GM18870 (cell line): ENCODE measurements at regions not wholly inside any gene's neighbourhood (a gene's known extent, or its start where the extent isn't known, plus 50 kb on each side); places are given as distances from the start of the nearest gene placed in this dataset.
"Not testable (repeated sequence)": the region's sequence is repeated elsewhere in the genome, so short reads cannot be mapped to it uniquely, and the experiment has no call there.

ENCODE experiments used
- ATAC-seq: cut with Tn5 transposase; IDR thresholded peaks from one replicate; pipeline ENCODE4 v1.9.1; 2021; ENCODE audit warnings: moderate library complexity; ENCODE audit not compliant: unreplicated experiment

- ATAC-seq, result no peak
These were observed 614.0 kb upstream of the FOXG1 start for GRCh38 chr14:28152453-28153044.

- ATAC-seq, result no peak
These were observed 609.2 kb upstream of the FOXG1 start for GRCh38 chr14:28157289-28157869.

- no peak for ATAC-seq
These were observed 608.4 kb upstream of the FOXG1 start for GRCh38 chr14:28157887-28158791.

- no peak for ATAC-seq
These were observed 605.5 kb upstream of the FOXG1 start for GRCh38 chr14:28161040-28161439.

- no peak for ATAC-seq
These were observed 603.4 kb upstream of the FOXG1 start for GRCh38 chr14:28163233-28163632.

- ATAC-seq, result no peak
These were observed 602.7 kb upstream of the FOXG1 start for GRCh38 chr14:28163897-28164296.

- ATAC-seq, result not testable (repeated sequence)
These were observed 578.4 kb upstream of the FOXG1 start for GRCh38 chr14:28187902-28188830.

GRCh38 chr14:28196878-28197277 is 569.7 kb upstream of the FOXG1 start:
- ATAC-seq, result no peak

- no peak for ATAC-seq
These were observed 546.2 kb upstream of the FOXG1 start for GRCh38 chr14:28220391-28220790.

- no peak for ATAC-seq
These were observed 525.7 kb upstream of the FOXG1 start for GRCh38 chr14:28240909-28241308.

- no peak for ATAC-seq
These were observed 523.7 kb upstream of the FOXG1 start for GRCh38 chr14:28242895-28243294.

- no peak for ATAC-seq
These were observed 523.0 kb upstream of the FOXG1 start for GRCh38 chr14:28243600-28243999.

GRCh38 chr14:28245216-28245615 is 521.4 kb upstream of the FOXG1 start:
- ATAC-seq, result no peak

GRCh38 chr14:28247491-28247890 is 519.1 kb upstream of the FOXG1 start:
- no peak for ATAC-seq

GRCh38 chr14:28252124-28252523 is 514.5 kb upstream of the FOXG1 start:
- ATAC-seq, result not testable (repeated sequence)

GRCh38 chr14:28254768-28255167 is 511.8 kb upstream of the FOXG1 start:
- no peak for ATAC-seq

- ATAC-seq, result no peak
These were observed 502.3 kb upstream of the FOXG1 start for GRCh38 chr14:28264306-28264705.

- ATAC-seq, result no peak
These were observed 494.3 kb upstream of the FOXG1 start for GRCh38 chr14:28272270-28272669.

- ATAC-seq, result no peak
These were observed 486.1 kb upstream of the FOXG1 start for GRCh38 chr14:28280530-28280929.

GRCh38 chr14:28280997-28281598 is 485.5 kb upstream of the FOXG1 start:
- no peak for ATAC-seq
